ENCODE measurements at regions not wholly inside any gene's neighbourhood (a gene's known extent, or its start where the extent isn't known, plus 50 kb on each side); places are given as distances from the start of the nearest gene placed in this dataset.
"Not testable (repeated sequence)": the region's sequence is repeated elsewhere in the genome, so short reads cannot be mapped to it uniquely, and the experiment has no call there.

- DNase-seq (ENCODE audit: low read depth in 4 of 4, low spot score in 3 of 4) = not testable (repeated sequence)
These were observed 53.5 kb upstream of the JADE2 start for GRCh38 chr5:134471858-134472449.

GRCh38 chr5:134468921-134469400 lies 56.5 kb upstream of the JADE2 start:
- DNase-seq (ENCODE audit: low read depth in 4 of 4, low spot score in 3 of 4) = no peak

- no peak for DNase-seq (ENCODE audit: low read depth in 4 of 4, low spot score in 3 of 4)
These were observed 55.5 kb upstream of the CDKN2AIPNL start for GRCh38 chr5:134467231-134467630.

- peak in 1 of 4 donors; percentile 20 for DNase-seq (ENCODE audit: low read depth in 4 of 4, low spot score in 3 of 4)
These were observed 54.8 kb upstream of the CDKN2AIPNL start for GRCh38 chr5:134466241-134467069.

- DNase-seq (ENCODE audit: low read depth in 4 of 4, low spot score in 3 of 4) = peak in 1 of 4 donors; percentile 31
These were observed 54.1 kb upstream of the CDKN2AIPNL start for GRCh38 chr5:134465816-134466240.

- no peak for DNase-seq (ENCODE audit: low read depth in 4 of 4, low spot score in 3 of 4)
These were observed 53.5 kb upstream of the CDKN2AIPNL start for GRCh38 chr5:134464988-134465815.

- no peak for DNase-seq (ENCODE audit: low read depth in 4 of 4, low spot score in 3 of 4)
These were observed 52.5 kb upstream of the CDKN2AIPNL start for GRCh38 chr5:134463991-134464760.

GRCh38 chr5:134463176-134463720 lies 51.6 kb upstream of the CDKN2AIPNL start:
- no peak for DNase-seq (ENCODE audit: low read depth in 4 of 4, low spot score in 3 of 4)

GRCh38 chr5:134462761-134463160 lies 51.1 kb upstream of the CDKN2AIPNL start:
- DNase-seq (ENCODE audit: low read depth in 4 of 4, low spot score in 3 of 4) = no peak

- DNase-seq (ENCODE audit: low read depth in 4 of 4, low spot score in 3 of 4) = no peak
These were observed 50.4 kb upstream of the CDKN2AIPNL start for GRCh38 chr5:134462047-134462575.

Measured in left renal pelvis (tissue), 4 donors.